GM12878 (cell line): ENCODE measurements at regions not wholly inside any gene's neighbourhood (a gene's known extent, or its start where the extent isn't known, plus 50 kb on each side); places are given as distances from the start of the nearest gene placed in this dataset.

Experiments used
- ATAC-seq: fragments of 200-7000 bp; cut with Tn5 transposase; 3 replicates; pipeline ENCODE4 v1.9.1; 2020; ENCODE audit warnings: mild to moderate bottlenecking, moderate library complexity
- BruUV-seq: library from RNA; stranded (reverse); fragments of 400-500 nt; replicated peaks from 2 replicates; lab custom pipeline; 2021; lab: Mats Ljungman, UMichigan
- CTCF ChIA-PET: fragments of 300-600 bp; sonication (Branson Sonifier 250); formaldehyde crosslinking; extraction: SDS; loops from one replicate; lab custom pipeline; 2021; ENCODE audit warnings: inconsistent platforms; lab: Yijun Ruan, JAX
- POLR2A ChIA-PET: fragments of 350-600 bp; formaldehyde crosslinking; extraction: SDS; loops from one replicate; lab custom pipeline; 2021; ENCODE audit warnings: inconsistent platforms; lab: Charles Lee
- RAD21 ChIA-PET: fragments of 300-600 bp; sonication (Branson Sonifier 250); formaldehyde crosslinking; loops from one replicate; lab custom pipeline; 2023; ENCODE audit warnings: antibody characterized with exemption; ENCODE audit not compliant: unreplicated experiment; lab: Charles Lee
- SMC1A ChIA-PET: fragments of 300-600 bp; sonication (Branson Sonifier 250); formaldehyde crosslinking; loops from one replicate; lab custom pipeline; 2023; ENCODE audit not compliant: unreplicated experiment, uncharacterized antibody; lab: Charles Lee
- DNase-seq: peaks from one replicate; pipeline ENCODE4 v3.0.0-alpha.2; 2011; ENCODE audit warnings: low read depth, low spot score
- FAIRE-seq: peaks from 3 replicates; lab custom pipeline; 2011; peaks lifted over from hg19 to GRCh38; lab: Jason Lieb, UNC
- H2AFZ ChIP-seq: 2 replicates; pipeline ENCODE4 v1.6.0; 2011; ENCODE audit warnings: low read depth, low read length, control low read depth; ENCODE audit not compliant: control insufficient read depth
- H3K27ac ChIP-seq: 2 replicates; pipeline ENCODE4 v1.5.1; 2011; ENCODE audit warnings: control low read depth; ENCODE audit not compliant: control insufficient read depth, insufficient read depth
- H3K27me3 ChIP-seq, 2 experiments: replicated peaks in 1 of 2; 2 replicates each; pipeline versions ENCODE4 v1.6.0 to v1.6.1; 2011; ENCODE audit warnings: low read length in 1 of 2; ENCODE audit not compliant: control insufficient read depth in 2 of 2, insufficient read depth in 2 of 2
- H3K36me3 ChIP-seq, 2 experiments: 2 replicates each; pipeline ENCODE4 v1.5.1; 2011; ENCODE audit warnings: low read length in 1 of 2; ENCODE audit not compliant: control insufficient read depth in 2 of 2, insufficient read depth in 2 of 2
- H3K4me1 ChIP-seq: 2 replicates; pipeline ENCODE4 v1.6.1; 2011; ENCODE audit warnings: mild to moderate bottlenecking, low read length, moderate library complexity, mixed read lengths; ENCODE audit not compliant: control insufficient read depth, insufficient read depth
- H3K4me2 ChIP-seq: 2 replicates; pipeline ENCODE4 v1.6.0; 2011; ENCODE audit warnings: control low read depth; ENCODE audit not compliant: control insufficient read depth, insufficient read depth
- H3K4me3 ChIP-seq: fragments of 200-600 bp; sonication (generic); 2 replicates; pipeline ENCODE4 v1.5.1; 2016
- H3K79me2 ChIP-seq: 2 replicates; pipeline ENCODE4 v1.6.0; 2011; ENCODE audit warnings: low read length; ENCODE audit not compliant: control insufficient read depth, insufficient read depth
- H3K9ac ChIP-seq: 2 replicates; pipeline ENCODE4 v1.8.0; 2011; ENCODE audit warnings: low read length, control low read depth, mixed read lengths; ENCODE audit not compliant: control insufficient read depth, insufficient read depth
- H3K9me3 ChIP-seq: replicated peaks from 3 replicates; pipeline ENCODE4 v1.5.1; 2011; ENCODE audit warnings: mild to moderate bottlenecking, low read length; ENCODE audit not compliant: control insufficient read depth, insufficient read depth
- H4K20me1 ChIP-seq: 2 replicates; pipeline ENCODE4 v1.6.0; 2011; ENCODE audit not compliant: control insufficient read depth, insufficient read depth
- EED ChIP-seq: sonication (generic); IDR thresholded peaks from 2 replicates; pipeline ENCODE4 v1.6.1; 2016; ENCODE audit warnings: antibody characterized with exemption, low read depth
- HCFC1 ChIP-seq: fragments of 150-350 bp; IDR thresholded peaks from 2 replicates; pipeline ENCODE4 v1.6.1; 2014; ENCODE audit warnings: low read length
- IKZF1 ChIP-seq: fragments of 450-650 bp; conservative IDR thresholded peaks from 2 replicates; pipeline ENCODE4 v1.6.1; 2017; ENCODE audit warnings: antibody characterized with exemption, mild to moderate bottlenecking
- IRF3 ChIP-seq: fragments of 450-650 bp; IDR thresholded peaks from 2 replicates; pipeline ENCODE4 v1.6.1; 2014; ENCODE audit warnings: mild to moderate bottlenecking
- IRF5 ChIP-seq: fragments of 450-650 bp; IDR thresholded peaks from 2 replicates; pipeline ENCODE4 v1.6.1; 2017; ENCODE audit warnings: borderline replicate concordance
- NFYA ChIP-seq: IDR thresholded peaks from 2 replicates; pipeline ENCODE4 v1.6.1; 2011; ENCODE audit warnings: low read depth, mild to moderate bottlenecking, low read length, improper control_type of control experiment, borderline replicate concordance
- PRDM15 ChIP-seq: fragments of 450-650 bp; formaldehyde crosslinking; IDR thresholded peaks from 2 replicates; pipeline ENCODE4 v1.4.0; 2020; ENCODE audit warnings: mild to moderate bottlenecking, moderate library complexity
- SMARCA5 ChIP-seq: fragments of 450-650 bp; IDR thresholded peaks from 2 replicates; pipeline ENCODE4 v1.6.1; 2017; ENCODE audit warnings: mild to moderate bottlenecking
- WRNIP1 ChIP-seq: IDR thresholded peaks from 2 replicates; pipeline ENCODE4 v1.6.1; 2011; ENCODE audit warnings: low read depth, low read length, improper control_type of control experiment, borderline replicate concordance
- ZBTB40 ChIP-seq: fragments of 450-650 bp; IDR thresholded peaks from 2 replicates; pipeline ENCODE4 v1.6.1; 2016; ENCODE audit warnings: mild to moderate bottlenecking, moderate library complexity, borderline replicate concordance
- ZZZ3 ChIP-seq: IDR thresholded peaks from 2 replicates; pipeline ENCODE4 v1.6.1; 2011; ENCODE audit warnings: low read depth; ENCODE audit not compliant: control insufficient read depth, insufficient read length
- WGBS: methylation state at CpG from one replicate; pipeline ENCODE4 v1.1.6; 2016; ENCODE audit warnings: low lambda C conversion rate; ENCODE audit not compliant: insufficient replicate concordance, insufficient coverage; ENCODE audit errors: missing lambda C conversion rate; 5-methylcytosine and 5-hydroxymethylcytosine counted together
- in situ Hi-C: fragments of 300-500 bp; cut with MboI; formaldehyde crosslinking; loops from 9 replicates; pipeline ENCODE4 v1.14.3; 2018; ENCODE audit warnings: mixed read lengths
- intact Hi-C: fragments of 100-400 bp; cut with micrococcal nuclease; formaldehyde crosslinking; loops from one replicate; pipeline ENCODE4 v1.14.2; 2022; ENCODE audit not compliant: unreplicated experiment

DNA sequence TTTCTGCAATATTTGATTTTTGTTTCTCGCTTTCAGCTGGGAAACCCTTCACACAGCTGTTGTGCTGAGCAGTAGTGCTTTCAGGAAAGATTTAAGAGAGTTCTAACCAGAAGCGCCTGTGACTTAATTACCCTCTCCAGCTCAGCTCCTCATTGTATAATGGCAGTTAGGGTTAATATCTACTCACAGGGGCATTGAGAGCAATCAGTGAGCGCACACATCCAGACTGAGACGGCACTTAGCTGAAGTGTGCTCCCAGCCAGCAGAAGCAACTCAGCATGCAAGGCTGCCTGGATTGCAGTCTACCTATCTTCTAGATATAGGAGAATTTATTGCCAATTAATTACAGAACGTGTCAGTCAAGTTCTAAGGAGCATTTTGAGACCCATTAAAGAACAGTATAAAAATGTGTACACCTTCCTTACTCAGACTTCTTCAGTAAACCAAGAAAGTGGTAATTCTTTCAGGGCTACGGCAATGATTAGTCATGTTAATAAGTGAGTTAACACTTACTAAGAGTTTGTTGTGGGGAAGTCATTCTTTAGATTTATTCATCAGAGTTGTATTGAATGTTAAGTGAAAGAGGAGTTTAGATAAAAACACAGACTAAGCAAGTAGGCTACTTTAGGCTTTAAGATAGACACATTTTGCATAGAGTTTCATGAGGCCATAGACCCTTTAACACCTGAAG, 111.7 kb upstream of the PCAT7 start (continued):
- TF ChIP-seq ZBTB40 = no peak
- TF ChIP-seq HCFC1 = no peak

GRCh38 chr9:94445863-94446262, 109.0 kb upstream of the PCAT7 start:
- ChIA-PET POLR2A (interaction anchor here (0.6 kb wide), 1 partner anchor 9 kb away, joined by 4 read pairs; no protein-coding TSS in a partner anchor), SMC1A (interaction anchor here (1.0 to 1.2 kb wide), 2 partner anchors 9 to 15 kb away, joined by 3 to 4 read pairs; no protein-coding TSS in a partner anchor), RAD21 (no interaction called here), CTCF (no interaction called here)
- ATAC-seq (no peak), FAIRE-seq (no peak), DNase-seq (no peak)
- intact Hi-C loops (no loop called here), in situ Hi-C loops (no loop called here)
- no peak overlapping the region for H3K27ac ChIP-seq
- no peak overlapping the region for H2AFZ ChIP-seq
- peaks cover 4 to 11% of the 10 kb centered on the region in 2 experiments for H3K36me3 ChIP-seq
- no TSS peak for BruUV-seq
- no peaks in the 10 kb centered on the region for H3K4me1 ChIP-seq
- H3K4me3 ChIP-seq = no peak overlapping the region
- no peaks in the 10 kb centered on the region for H3K79me2 ChIP-seq
- H3K27me3 ChIP-seq = no peaks in the 10 kb centered on the region
- no peaks in the 10 kb centered on the region for H4K20me1 ChIP-seq
- WGBS = 100% methylated on average over 2 of the region's 2 CpGs
- H3K9ac ChIP-seq = no peak overlapping the region
- H3K9me3 ChIP-seq = no peaks in the 10 kb centered on the region
- H3K4me2 ChIP-seq = no peak overlapping the region
- TF ChIP-seq ZZZ3 (no peak), PRDM15 (CRISPR knock-in tag) (no peak), IKZF1 (no peak), IRF3 (no peak), EED (no peak), WRNIP1 (no peak), SMARCA5 (no peak), IRF5 (no peak), NFYA (no peak)
